Activated naive CD4-positive, alpha-beta T cell treated with anti-CD3 and anti-CD28 coated beads, Interleukin-2, amount 50 U/mL, for 24 hours (primary cell): ENCODE measurements at regions not wholly inside any gene's neighbourhood (a gene's known extent, or its start where the extent isn't known, plus 50 kb on each side); places are given as distances from the start of the nearest gene placed in this dataset.

Experiments used
- H3K27ac Mint-ChIP-seq: one replicate; pipeline ENCODE4 v1.8.0; 2021; ENCODE audit warnings: mild to moderate bottlenecking, mixed read lengths
- H3K27me3 Mint-ChIP-seq: one replicate; pipeline ENCODE4 v1.8.0; 2021; ENCODE audit warnings: mixed read lengths
- H3K36me3 Mint-ChIP-seq: one replicate; pipeline ENCODE4 v1.8.0; 2021; ENCODE audit warnings: mixed read lengths
- H3K4me1 Mint-ChIP-seq: one replicate; pipeline ENCODE4 v1.8.0; 2021; ENCODE audit warnings: mixed read lengths
- H3K4me3 Mint-ChIP-seq: one replicate; pipeline ENCODE4 v1.8.0; 2021; ENCODE audit warnings: mild to moderate bottlenecking, mixed read lengths
- H3K9me3 Mint-ChIP-seq: one replicate; pipeline ENCODE4 v1.8.0; 2021; ENCODE audit warnings: mixed read lengths

- no peaks in the 10 kb centered on the region for H3K27me3 Mint-ChIP-seq
- H3K36me3 Mint-ChIP-seq: no peaks in the 10 kb centered on the region
- H3K9me3 Mint-ChIP-seq: peaks cover 9% of the 10 kb centered on the region
- no peak overlapping the region for H3K4me3 Mint-ChIP-seq
- H3K27ac Mint-ChIP-seq: no peak overlapping the region
- H3K4me1 Mint-ChIP-seq: no peaks in the 10 kb centered on the region
Measured at GRCh38 chr12:24077161-24077560, 127.7 kb upstream of the SOX5 start.

DNA sequence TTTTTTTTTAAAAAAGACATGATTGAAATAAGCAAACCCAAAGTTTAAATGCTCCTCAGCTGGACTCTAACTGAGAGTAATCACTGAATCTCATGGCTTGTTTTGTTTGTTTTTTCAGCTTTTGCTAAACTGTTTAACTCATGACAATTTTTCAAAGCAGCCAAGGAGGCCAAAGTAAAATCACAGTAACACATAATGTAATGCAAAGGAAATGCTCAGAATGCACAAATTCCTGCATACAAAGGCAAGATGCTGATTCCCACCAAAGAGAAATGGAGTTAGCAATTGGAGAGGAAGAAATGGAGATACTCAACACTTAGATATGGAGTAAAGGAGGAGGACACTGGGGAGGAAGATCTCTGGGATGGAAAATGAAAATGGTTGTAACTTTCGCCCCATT, 126.2 kb upstream of the SOX5 start:
- H3K27ac Mint-ChIP-seq: no peak overlapping the region
- H3K27me3 Mint-ChIP-seq: no peaks in the 10 kb centered on the region
- H3K4me3 Mint-ChIP-seq: no peak overlapping the region
- no peaks in the 10 kb centered on the region for H3K36me3 Mint-ChIP-seq
- H3K9me3 Mint-ChIP-seq: peaks cover 9% of the 10 kb centered on the region
- no peaks in the 10 kb centered on the region for H3K4me1 Mint-ChIP-seq

GRCh38 chr12:24073170-24073810, 123.8 kb upstream of the SOX5 start:
- H3K4me1 Mint-ChIP-seq: no peaks in the 10 kb centered on the region
- H3K27ac Mint-ChIP-seq: no peak overlapping the region
- no peaks in the 10 kb centered on the region for H3K27me3 Mint-ChIP-seq
- H3K36me3 Mint-ChIP-seq: no peaks in the 10 kb centered on the region
- H3K4me3 Mint-ChIP-seq: no peak overlapping the region
- peaks cover 9% of the 10 kb centered on the region for H3K9me3 Mint-ChIP-seq

DNA sequence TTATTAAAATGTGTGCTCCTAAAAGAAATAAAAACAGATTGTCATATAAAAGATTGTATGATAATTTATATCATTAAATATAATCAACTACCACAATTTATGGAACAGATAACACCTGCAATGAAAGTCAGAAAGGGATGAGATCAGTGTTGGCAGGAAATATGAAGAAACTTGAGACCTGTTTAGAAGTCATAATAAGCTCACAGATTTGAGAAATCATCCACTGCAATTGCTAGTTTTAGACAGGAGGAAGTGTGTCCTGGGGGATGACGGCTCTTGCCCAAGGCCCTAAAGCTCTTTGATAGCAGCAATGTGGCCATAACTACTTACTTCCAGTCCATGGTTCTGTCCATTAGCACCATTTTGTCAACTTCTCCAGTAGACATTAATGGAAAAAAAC, 122.8 kb upstream of the SOX5 start:
- H3K4me3 Mint-ChIP-seq: no peak overlapping the region

DNA sequence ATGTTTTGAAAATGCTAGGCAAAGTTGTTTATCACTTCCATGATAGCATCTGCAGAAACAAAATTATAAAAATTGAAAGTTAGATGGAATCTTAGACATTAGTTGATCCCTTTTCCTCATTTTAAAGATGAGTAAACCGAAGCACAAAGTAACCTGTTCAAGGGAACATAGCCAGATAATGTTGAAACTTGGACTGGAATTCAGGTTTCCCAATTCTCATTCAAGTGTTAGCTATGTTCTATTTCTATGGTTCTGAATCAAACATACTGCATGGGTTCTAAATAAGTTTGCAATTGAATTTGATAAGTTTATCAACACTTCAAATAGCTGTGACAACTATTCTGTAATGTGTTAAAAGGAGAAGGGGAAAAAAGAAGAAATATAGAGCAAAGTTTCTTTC, 122.4 kb upstream of the SOX5 start:
- Mint-ChIP-seq H3K27ac (no peak overlapping the region), H3K4me3 (no peak overlapping the region), H3K9me3 (peaks cover 3% of the 10 kb centered on the region), H3K27me3 (no peaks in the 10 kb centered on the region), H3K4me1 (no peaks in the 10 kb centered on the region), H3K36me3 (no peaks in the 10 kb centered on the region)

More for the DNA sequence above, 122.8 kb upstream of the SOX5 start:
- H3K36me3 Mint-ChIP-seq: no peaks in the 10 kb centered on the region
- no peak overlapping the region for H3K27ac Mint-ChIP-seq
- H3K4me1 Mint-ChIP-seq: no peaks in the 10 kb centered on the region
- peaks cover 6% of the 10 kb centered on the region for H3K9me3 Mint-ChIP-seq
- H3K27me3 Mint-ChIP-seq: no peaks in the 10 kb centered on the region

- Mint-ChIP-seq H3K4me1 (no peaks in the 10 kb centered on the region), H3K27me3 (no peaks in the 10 kb centered on the region), H3K36me3 (no peaks in the 10 kb centered on the region), H3K4me3 (no peak overlapping the region), H3K27ac (no peak overlapping the region), H3K9me3 (no peaks in the 10 kb centered on the region)
Measured at GRCh38 chr12:24069532-24070395, 120.3 kb upstream of the SOX5 start.

GRCh38 chr12:24066865-24067264, 117.4 kb upstream of the SOX5 start:
- H3K4me3 Mint-ChIP-seq: no peak overlapping the region
- no peaks in the 10 kb centered on the region for H3K27me3 Mint-ChIP-seq
- no peaks in the 10 kb centered on the region for H3K9me3 Mint-ChIP-seq
- H3K27ac Mint-ChIP-seq: no peak overlapping the region
- H3K4me1 Mint-ChIP-seq: no peaks in the 10 kb centered on the region
- H3K36me3 Mint-ChIP-seq: no peaks in the 10 kb centered on the region

- H3K36me3 Mint-ChIP-seq: no peaks in the 10 kb centered on the region
- H3K4me1 Mint-ChIP-seq: no peaks in the 10 kb centered on the region
- no peak overlapping the region for H3K4me3 Mint-ChIP-seq
- no peak overlapping the region for H3K27ac Mint-ChIP-seq
- no peaks in the 10 kb centered on the region for H3K27me3 Mint-ChIP-seq
- no peaks in the 10 kb centered on the region for H3K9me3 Mint-ChIP-seq
Measured at GRCh38 chr12:24066097-24066496, 116.6 kb upstream of the SOX5 start.

GRCh38 chr12:24062642-24063245, 113.3 kb upstream of the SOX5 start:
- H3K36me3 Mint-ChIP-seq: no peaks in the 10 kb centered on the region
- H3K4me1 Mint-ChIP-seq: no peaks in the 10 kb centered on the region
- no peak overlapping the region for H3K27ac Mint-ChIP-seq
- no peaks in the 10 kb centered on the region for H3K9me3 Mint-ChIP-seq
- no peak overlapping the region for H3K4me3 Mint-ChIP-seq
- H3K27me3 Mint-ChIP-seq: no peaks in the 10 kb centered on the region

DNA sequence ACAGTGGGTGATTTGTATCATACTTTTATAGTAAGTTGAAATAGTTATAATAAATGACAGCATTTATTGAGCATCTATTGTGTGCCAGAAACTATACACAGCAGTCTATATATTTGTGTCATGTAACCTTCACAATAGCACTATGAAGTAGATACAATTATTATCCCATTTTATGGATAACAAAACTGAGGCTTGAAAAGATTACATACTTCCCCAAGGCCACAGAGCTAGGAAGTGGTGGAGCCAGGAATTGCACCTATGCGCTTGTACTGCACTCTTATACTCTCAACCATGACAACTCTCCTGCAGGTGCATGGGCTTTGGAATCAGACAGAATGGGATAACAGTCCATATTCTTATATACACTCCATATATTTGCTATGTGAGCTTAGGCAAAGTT, 110.6 kb upstream of the SOX5 start:
- H3K9me3 Mint-ChIP-seq: no peaks in the 10 kb centered on the region
- no peaks in the 10 kb centered on the region for H3K27me3 Mint-ChIP-seq

GRCh38 chr12:24057920-24058476, 108.5 kb upstream of the SOX5 start:
- H3K27ac Mint-ChIP-seq: no peak overlapping the region

More for the DNA sequence above, 110.6 kb upstream of the SOX5 start:
- Mint-ChIP-seq H3K36me3 (no peaks in the 10 kb centered on the region), H3K4me1 (no peaks in the 10 kb centered on the region), H3K27ac (no peak overlapping the region), H3K4me3 (no peak overlapping the region)

DNA sequence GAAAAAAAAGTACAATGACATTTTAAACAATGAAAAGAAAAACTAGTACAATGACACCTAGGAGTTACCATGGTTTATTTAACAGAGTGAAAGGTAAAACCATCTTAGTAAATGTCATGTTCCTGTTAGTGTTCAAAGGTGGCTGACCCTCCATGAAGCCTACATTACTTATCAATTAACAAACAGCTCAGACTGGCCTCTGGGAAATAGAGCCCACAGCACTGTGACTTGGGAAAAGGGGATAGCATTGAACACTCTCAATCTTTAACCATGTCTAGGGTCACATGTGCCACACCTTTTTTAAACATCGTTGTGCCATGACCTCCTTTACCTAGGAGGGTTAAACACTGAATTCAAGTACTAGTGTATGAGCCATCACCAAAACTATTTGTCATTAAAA, 106.3 kb upstream of the SOX5 start:
- no peaks in the 10 kb centered on the region for H3K9me3 Mint-ChIP-seq
- no peak overlapping the region for H3K27ac Mint-ChIP-seq
- no peaks in the 10 kb centered on the region for H3K4me1 Mint-ChIP-seq
- no peaks in the 10 kb centered on the region for H3K36me3 Mint-ChIP-seq
- H3K4me3 Mint-ChIP-seq: no peak overlapping the region
- no peaks in the 10 kb centered on the region for H3K27me3 Mint-ChIP-seq

More at GRCh38 chr12:24057920-24058476, 108.5 kb upstream of the SOX5 start:
- Mint-ChIP-seq H3K36me3 (no peaks in the 10 kb centered on the region), H3K4me1 (no peaks in the 10 kb centered on the region), H3K27me3 (no peaks in the 10 kb centered on the region), H3K4me3 (no peak overlapping the region), H3K9me3 (no peaks in the 10 kb centered on the region)

GRCh38 chr12:24054416-24054815, 104.9 kb upstream of the SOX5 start:
- Mint-ChIP-seq H3K4me3 (no peak overlapping the region), H3K27me3 (no peaks in the 10 kb centered on the region), H3K27ac (no peak overlapping the region), H3K4me1 (no peaks in the 10 kb centered on the region), H3K36me3 (no peaks in the 10 kb centered on the region), H3K9me3 (no peaks in the 10 kb centered on the region)

GRCh38 chr12:24049728-24050127, 100.3 kb upstream of the SOX5 start:
- Mint-ChIP-seq H3K4me3 (no peak overlapping the region), H3K27me3 (no peaks in the 10 kb centered on the region), H3K27ac (no peak overlapping the region)

DNA sequence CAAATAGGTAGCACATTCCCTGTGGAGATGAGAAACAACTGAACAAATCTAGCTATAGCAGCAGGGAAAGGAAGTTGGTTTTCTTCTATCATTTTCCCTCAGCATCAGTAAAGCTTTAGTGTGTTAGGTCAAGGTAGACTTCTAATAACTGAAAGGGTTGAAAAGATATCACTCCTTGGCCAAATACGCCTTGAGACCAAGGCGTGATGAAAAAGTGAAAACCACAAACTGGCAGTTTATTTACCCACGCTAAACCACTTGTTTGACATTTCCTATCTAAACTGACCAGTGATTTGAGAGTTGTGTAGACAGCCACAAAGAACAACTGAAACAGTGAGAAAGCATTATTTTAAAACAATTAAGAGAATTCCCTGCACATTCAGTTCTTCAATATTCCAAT, 99.6 kb upstream of the SOX5 start:
- Mint-ChIP-seq H3K9me3 (no peaks in the 10 kb centered on the region), H3K4me1 (peaks cover 3% of the 10 kb centered on the region), H3K36me3 (no peaks in the 10 kb centered on the region), H3K27me3 (no peaks in the 10 kb centered on the region), H3K27ac (no peak overlapping the region), H3K4me3 (no peak overlapping the region)

More at GRCh38 chr12:24049728-24050127, 100.3 kb upstream of the SOX5 start:
- Mint-ChIP-seq H3K36me3 (no peaks in the 10 kb centered on the region), H3K9me3 (no peaks in the 10 kb centered on the region), H3K4me1 (peaks cover 3% of the 10 kb centered on the region)

DNA sequence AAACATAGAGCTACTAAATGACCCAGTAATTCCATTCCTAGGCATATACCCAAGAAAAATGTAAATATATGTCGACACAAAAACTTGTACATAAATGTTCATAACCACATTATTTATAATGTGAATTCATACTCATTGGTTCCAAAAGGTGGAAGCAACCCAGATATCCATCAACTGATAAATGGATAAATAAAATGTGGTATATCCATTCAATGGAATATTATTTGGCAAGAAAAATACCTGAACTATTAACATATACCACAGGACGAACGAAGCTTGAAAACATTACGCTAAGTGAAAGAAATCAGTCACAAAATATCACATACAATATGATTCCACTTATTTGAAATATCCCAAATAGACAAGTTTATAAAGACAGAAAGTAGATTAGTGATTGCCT, 99.0 kb upstream of the SOX5 start:
- Mint-ChIP-seq H3K4me1 (peaks cover 3% of the 10 kb centered on the region), H3K9me3 (no peaks in the 10 kb centered on the region), H3K4me3 (no peak overlapping the region), H3K27me3 (no peaks in the 10 kb centered on the region), H3K27ac (no peak overlapping the region), H3K36me3 (no peaks in the 10 kb centered on the region)
